NCI-H2081 (cell line): ENCODE measurements at regions not wholly inside any gene's neighbourhood (a gene's known extent, or its start where the extent isn't known, plus 50 kb on each side); places are given as distances from the start of the nearest gene placed in this dataset.

Experiments used
- DNase-seq, 2 experiments: peaks; one replicate each; lab custom pipeline; 2025; lab: John Stamatoyannopoulos, UW

DNA sequence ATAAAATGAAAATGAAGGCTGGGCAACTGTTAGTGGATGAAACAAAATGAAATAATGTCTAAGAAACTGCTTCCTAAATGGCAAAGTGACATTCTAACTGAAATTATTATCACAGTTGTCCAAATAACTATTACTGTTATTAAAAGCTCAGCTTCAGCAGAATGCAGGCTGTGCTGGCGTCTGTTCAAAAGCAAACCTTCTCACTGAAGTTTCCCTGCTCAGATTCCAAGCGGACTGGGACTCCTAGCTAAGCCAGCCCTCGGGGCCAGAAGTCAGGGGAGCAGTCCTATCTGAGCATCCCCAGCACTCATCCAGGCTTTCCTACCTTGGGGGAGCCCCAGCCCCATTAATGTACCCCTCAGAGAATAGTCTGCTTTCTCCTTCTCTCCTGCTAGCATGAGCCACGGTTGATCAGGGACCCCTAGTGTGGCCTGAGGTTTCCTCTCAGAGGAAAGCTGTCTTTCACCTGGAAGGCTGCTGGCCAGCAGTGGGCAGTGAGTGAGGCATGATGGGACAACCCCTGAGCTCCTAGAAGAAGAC lies 1167.3 kb downstream of the TBC1D22A start:
- no peak for DNase-seq

DNA sequence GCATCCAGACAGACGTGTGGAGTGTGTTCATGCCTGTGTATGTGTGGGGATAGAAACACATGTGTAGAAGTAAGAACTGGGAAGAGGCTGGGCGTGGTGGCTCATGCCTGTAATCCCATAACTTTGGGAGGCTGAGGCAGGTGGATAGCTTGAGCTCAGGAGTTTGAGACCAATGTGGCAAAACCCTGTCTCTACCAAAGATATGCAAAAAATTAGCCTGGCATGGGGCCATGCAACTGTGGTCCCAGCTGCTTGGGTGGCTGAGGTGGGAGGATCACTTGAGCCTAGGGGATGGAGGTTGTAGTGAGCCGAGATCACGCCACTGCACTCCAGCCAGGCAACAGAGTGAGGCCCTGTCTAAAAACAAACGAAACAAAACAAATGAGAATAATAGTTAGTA lies 1166.6 kb downstream of the TBC1D22A start:
- DNase-seq, result no peak

DNA sequence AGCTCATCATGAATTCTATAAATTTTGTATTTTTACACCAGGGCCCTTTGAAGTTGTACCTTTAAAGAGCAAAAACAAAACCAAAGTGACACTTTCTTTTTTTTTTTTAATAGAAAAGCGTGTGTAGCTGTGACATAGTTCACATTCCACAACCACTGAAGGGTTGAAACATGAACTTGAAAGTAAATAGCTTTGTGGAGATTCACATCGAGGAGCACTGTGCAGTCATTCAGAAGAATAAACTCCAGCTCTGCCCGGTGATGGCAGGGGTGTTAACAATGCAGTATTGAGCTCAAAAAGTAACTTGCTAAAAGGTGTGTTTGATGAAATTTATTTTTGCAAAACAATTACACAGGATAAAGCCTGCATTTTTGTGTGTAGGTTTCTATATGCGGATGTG lies 1166.2 kb downstream of the TBC1D22A start:
- no peak for DNase-seq

DNA sequence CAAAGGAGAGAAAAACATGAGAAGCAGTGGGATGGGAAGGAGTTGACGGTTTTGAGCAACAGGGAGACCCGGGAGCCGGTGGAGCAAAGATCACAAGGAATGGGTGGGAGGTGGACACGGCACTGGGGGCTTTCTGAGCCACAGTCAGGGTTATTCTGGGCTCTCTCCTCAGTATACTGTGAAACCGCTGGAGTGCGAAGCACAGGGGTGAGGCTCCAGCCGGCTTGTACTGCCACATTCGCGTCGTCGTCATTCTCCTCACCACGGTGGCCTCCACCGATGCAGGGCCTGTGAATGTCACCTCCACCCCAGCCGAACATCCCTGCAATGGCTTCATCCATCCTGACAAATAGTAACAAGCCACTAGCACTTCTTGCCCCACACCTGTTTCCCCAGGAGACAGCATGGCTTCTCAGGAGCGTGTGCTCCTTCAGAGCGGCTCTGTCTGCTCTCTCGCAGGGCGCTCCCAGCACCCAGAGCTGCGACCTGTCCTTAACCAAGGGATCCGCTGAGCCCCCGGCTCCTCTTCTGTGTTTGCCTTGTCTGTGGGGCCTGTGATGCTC lies 1165.3 kb downstream of the TBC1D22A start:
- no peak for DNase-seq

DNA sequence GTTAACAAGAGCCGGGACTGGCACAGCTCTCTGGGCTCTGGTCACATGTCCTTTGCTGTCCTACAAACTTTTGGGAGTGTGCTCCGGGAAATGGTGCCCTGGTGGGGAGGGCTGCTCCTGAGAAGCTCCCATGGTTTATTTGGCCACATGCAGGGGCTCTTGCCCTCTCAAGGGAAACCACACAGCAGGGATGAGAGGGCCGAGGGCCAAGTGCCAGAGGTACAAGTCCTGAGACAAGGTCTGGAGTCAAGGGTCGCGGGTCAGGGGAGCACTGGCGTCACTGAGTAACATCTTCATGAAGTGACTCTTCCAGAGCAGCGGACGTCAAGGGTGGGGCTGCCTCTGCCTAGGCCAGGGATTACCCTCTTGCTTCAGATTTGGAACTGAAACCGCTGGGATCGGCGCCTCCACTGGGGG lies 1160.6 kb downstream of the TBC1D22A start:
- no peak for DNase-seq

GRCh38 chr22:47921906-47922305 lies 1159.5 kb downstream of the TBC1D22A start:
- no peak for DNase-seq

- DNase-seq, result no peak
Measured at GRCh38 chr22:47920380-47920959, 1158.0 kb downstream of the TBC1D22A start.

GRCh38 chr22:47919893-47920292 lies 1157.4 kb downstream of the TBC1D22A start:
- no peak for DNase-seq

DNA sequence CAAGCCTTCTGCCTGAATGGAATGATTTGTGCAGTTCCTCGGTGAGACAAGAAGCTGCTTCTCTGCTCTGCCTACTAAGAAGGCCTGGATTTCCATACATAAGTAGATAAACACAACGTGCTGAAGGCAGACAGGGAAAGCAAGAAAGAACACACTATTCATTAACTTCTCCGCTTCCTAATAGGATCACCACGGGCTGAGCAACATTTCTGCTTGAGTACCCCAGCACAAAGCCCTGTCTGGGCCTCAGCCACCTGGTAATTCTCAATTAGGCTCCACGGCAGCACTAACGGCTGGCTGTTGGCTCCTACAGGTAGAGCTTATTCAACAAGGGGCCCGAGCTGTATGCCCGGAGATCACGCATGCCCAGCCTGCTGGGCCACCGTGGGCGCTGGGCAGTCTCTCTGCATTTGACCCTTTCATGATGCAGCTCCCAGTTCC lies 1156.6 kb downstream of the TBC1D22A start:
- DNase-seq, result no peak

DNA sequence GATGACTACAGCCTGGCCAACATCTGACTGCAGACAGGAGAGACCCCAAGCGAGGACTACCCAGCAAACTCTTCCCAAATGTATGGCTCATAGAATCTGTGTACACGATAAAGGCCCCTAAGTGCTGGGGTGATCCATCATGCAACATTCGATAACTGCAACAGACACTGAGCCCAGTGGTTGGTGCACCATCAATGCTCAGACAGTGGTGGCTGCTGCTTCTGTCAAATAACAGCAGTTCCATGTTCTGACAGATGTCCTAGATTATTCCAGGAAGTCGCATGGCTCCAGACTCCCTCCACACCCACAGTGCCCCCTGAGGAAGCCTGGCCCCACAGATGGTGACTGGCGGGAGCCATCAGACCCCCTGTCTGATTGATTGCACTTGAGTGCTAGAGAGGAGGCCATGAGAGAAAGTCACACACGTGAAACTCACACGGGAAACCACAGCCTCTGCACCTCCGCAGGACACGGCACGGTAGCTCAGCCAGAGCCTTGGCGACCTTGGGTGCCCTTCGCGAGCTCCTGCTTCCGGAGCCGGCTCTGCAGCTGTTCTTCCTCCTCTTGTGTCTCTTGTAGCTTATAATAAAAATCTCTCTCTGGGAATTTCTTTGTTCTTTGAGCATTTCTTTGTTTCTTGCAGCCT lies 1155.9 kb downstream of the TBC1D22A start:
- no peak for DNase-seq

GRCh38 chr22:47914481-47915097 lies 1152.1 kb downstream of the TBC1D22A start:
- no peak for DNase-seq

GRCh38 chr22:47902646-47903180 lies 1140.3 kb downstream of the TBC1D22A start:
- DNase-seq, result no peak

- no peak for DNase-seq
Measured at GRCh38 chr22:47901911-47902310, 1139.5 kb downstream of the TBC1D22A start.

DNA sequence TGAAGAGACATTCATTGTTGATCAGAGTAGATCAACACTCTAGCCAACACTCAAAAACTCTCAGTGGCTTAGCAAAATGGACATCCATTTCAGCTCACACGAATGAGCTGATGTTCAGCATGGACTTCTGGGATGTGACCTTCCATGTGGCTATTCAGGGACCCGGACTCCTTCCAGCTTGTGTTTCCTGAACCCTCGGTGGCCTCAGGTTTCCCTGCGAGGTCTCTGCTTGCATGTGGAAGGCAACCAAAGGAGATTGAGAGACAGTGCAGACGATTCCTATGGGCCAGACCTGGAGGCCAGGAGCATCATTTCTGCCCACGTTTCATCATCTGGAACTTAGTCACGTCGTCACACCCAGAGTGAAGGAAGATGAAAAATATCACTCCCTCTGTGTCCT lies 1137.4 kb downstream of the TBC1D22A start:
- DNase-seq, result no peak

- DNase-seq, result no peak
Measured at GRCh38 chr22:47898946-47899345, 1136.5 kb downstream of the TBC1D22A start.

GRCh38 chr22:47891609-47892008 lies 1129.2 kb downstream of the TBC1D22A start:
- no peak for DNase-seq

GRCh38 chr22:47888817-47889216 lies 1126.4 kb downstream of the TBC1D22A start:
- no peak for DNase-seq

- DNase-seq, result no peak
Measured at GRCh38 chr22:47884775-47885174, 1122.3 kb downstream of the TBC1D22A start.

DNA sequence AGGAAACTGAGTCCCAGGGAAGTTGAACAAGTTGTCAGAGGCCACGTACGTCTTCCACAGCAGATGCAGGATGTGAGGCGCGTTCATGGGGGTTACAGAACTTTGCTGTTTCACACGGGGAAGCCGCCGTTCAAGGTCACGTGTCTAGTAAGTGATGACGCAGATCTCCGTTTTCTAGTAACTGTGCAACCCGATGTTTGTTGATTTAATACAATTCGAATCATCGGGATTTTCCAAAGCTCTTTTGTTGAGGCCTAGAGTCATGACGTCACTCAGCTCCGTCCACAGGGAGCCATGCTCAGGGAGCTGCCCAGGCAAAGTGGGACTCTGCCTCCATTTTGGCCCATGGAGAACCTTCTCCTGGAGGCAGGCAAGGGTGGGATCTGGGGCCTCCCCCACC lies 1121.8 kb downstream of the TBC1D22A start:
- no peak for DNase-seq

GRCh38 chr22:47883757-47884156 lies 1121.3 kb downstream of the TBC1D22A start:
- no peak for DNase-seq

DNA sequence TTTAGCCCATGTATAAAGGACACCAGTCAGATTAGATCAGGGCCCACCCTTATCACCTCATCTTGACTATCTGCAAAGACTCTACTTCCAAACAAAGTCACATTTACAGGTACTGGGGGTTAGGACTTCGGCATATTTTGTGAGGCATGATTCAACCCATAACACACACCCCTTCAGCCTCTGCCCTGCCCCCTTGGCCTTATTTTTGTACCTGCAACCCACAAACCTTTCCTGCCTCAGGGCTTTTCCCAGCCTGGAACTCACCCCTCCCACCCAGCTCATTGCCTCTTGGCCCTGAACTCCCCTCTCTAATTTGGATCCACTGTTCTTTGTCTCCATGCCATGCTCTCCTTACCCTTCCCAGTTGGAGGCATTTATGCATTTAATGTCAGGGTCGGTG lies 1116.9 kb downstream of the TBC1D22A start:
- DNase-seq, result no peak

- no peak for DNase-seq
Measured at GRCh38 chr22:47878460-47878859, 1116.0 kb downstream of the TBC1D22A start.
